ENCODE measurements at regions not wholly inside any gene's neighbourhood (a gene's known extent, or its start where the extent isn't known, plus 50 kb on each side); places are given as distances from the start of the nearest gene placed in this dataset.

- no peak overlapping the region for H3K27ac ChIP-seq (ENCODE audit: low read depth, low read length)
- no peaks in the 10 kb centered on the region for H3K4me1 ChIP-seq (ENCODE audit: insufficient read depth, low read length)
- H3K4me3 ChIP-seq (ENCODE audit: insufficient read depth, low read depth, low read length): no peak overlapping the region
- no peak for DNase-seq (ENCODE audit: low read depth)
- H3K79me2 ChIP-seq (ENCODE audit: insufficient read depth, low read length): no peaks in the 10 kb centered on the region
- Mint-ChIP-seq H3K36me3 (ENCODE audit: low read depth, unreplicated experiment) (no peaks in the 10 kb centered on the region), H3K27ac (ENCODE audit: unreplicated experiment) (no peak overlapping the region), H3K4me1 (ENCODE audit: low read depth, unreplicated experiment) (peaks cover 9% of the 10 kb centered on the region), H3K9me3 (ENCODE audit: unreplicated experiment) (peaks cover 10% of the 10 kb centered on the region), H3K4me3 (ENCODE audit: unreplicated experiment) (no peak overlapping the region), H3K27me3 (ENCODE audit: low read depth, unreplicated experiment) (no peaks in the 10 kb centered on the region)
- no peaks in the 10 kb centered on the region for H3K9me3 ChIP-seq (ENCODE audit: insufficient read depth, low read depth, low read length)
- H3K27me3 ChIP-seq (ENCODE audit: insufficient read depth, low read length): no peaks in the 10 kb centered on the region
- no peak overlapping the region for H3K9ac ChIP-seq (ENCODE audit: low read length)
- no peak for FAIRE-seq
- no peak overlapping the region for H3K4me2 ChIP-seq (ENCODE audit: low read length)
- H2AFZ ChIP-seq (ENCODE audit: low read depth, low read length): no peak overlapping the region
- TF ChIP-seq EZH2 (IDR thresholded peaks at IDR 0.05; ENCODE audit: insufficient read depth, low read length): no peak
- no peak for TF ChIP-seq CTCF (IDR thresholded peaks at IDR 0.05; ENCODE audit: insufficient read depth, low read depth, low read length)
- H3K36me3 ChIP-seq (ENCODE audit: insufficient read depth, low read length): no peaks in the 10 kb centered on the region
- H4K20me1 ChIP-seq (ENCODE audit: insufficient read depth, low read length): no peaks in the 10 kb centered on the region
These were observed 261.3 kb downstream of the KCNRG start for GRCh38 chr13:50276550-50276949.

GRCh38 chr13:50277127-50277526 lies 261.9 kb downstream of the KCNRG start:
- H4K20me1 ChIP-seq (ENCODE audit: insufficient read depth, low read length): no peaks in the 10 kb centered on the region
- no peaks in the 10 kb centered on the region for H3K79me2 ChIP-seq (ENCODE audit: insufficient read depth, low read length)
- no peaks in the 10 kb centered on the region for H3K27me3 ChIP-seq (ENCODE audit: insufficient read depth, low read length)
- no peak overlapping the region for H3K9ac ChIP-seq (ENCODE audit: low read length)
- Mint-ChIP-seq H3K9me3 (ENCODE audit: unreplicated experiment) (peaks cover 11% of the 10 kb centered on the region), H3K4me1 (ENCODE audit: low read depth, unreplicated experiment) (peaks cover 9% of the 10 kb centered on the region), H3K27ac (ENCODE audit: unreplicated experiment) (no peak overlapping the region), H3K27me3 (ENCODE audit: low read depth, unreplicated experiment) (no peaks in the 10 kb centered on the region), H3K36me3 (ENCODE audit: low read depth, unreplicated experiment) (no peaks in the 10 kb centered on the region), H3K4me3 (ENCODE audit: unreplicated experiment) (no peak overlapping the region)
- H3K9me3 ChIP-seq (ENCODE audit: insufficient read depth, low read depth, low read length): peaks cover 3% of the 10 kb centered on the region
- H3K4me3 ChIP-seq (ENCODE audit: insufficient read depth, low read depth, low read length): no peak overlapping the region
- no peaks in the 10 kb centered on the region for H3K36me3 ChIP-seq (ENCODE audit: insufficient read depth, low read length)
- H3K27ac ChIP-seq (ENCODE audit: low read depth, low read length): no peak overlapping the region
- H3K4me2 ChIP-seq (ENCODE audit: low read length): no peak overlapping the region
- no peak overlapping the region for H2AFZ ChIP-seq (ENCODE audit: low read depth, low read length)
- FAIRE-seq (no peak), DNase-seq (ENCODE audit: low read depth) (no peak)
- TF ChIP-seq CTCF (IDR thresholded peaks at IDR 0.05; ENCODE audit: insufficient read depth, low read depth, low read length) (no peak), EZH2 (IDR thresholded peaks at IDR 0.05; ENCODE audit: insufficient read depth, low read length) (no peak)
- H3K4me1 ChIP-seq (ENCODE audit: insufficient read depth, low read length): no peaks in the 10 kb centered on the region

GRCh38 chr13:50277906-50278305 lies 262.7 kb downstream of the KCNRG start:
- Histone ChIP-seq H2AFZ (ENCODE audit: low read depth, low read length) (no peak overlapping the region), H3K4me2 (ENCODE audit: low read length) (no peak overlapping the region), H3K4me1 (ENCODE audit: insufficient read depth, low read length) (no peaks in the 10 kb centered on the region), H3K9ac (ENCODE audit: low read length) (no peak overlapping the region), H3K9me3 (ENCODE audit: insufficient read depth, low read depth, low read length) (peaks cover 4% of the 10 kb centered on the region), H3K27ac (ENCODE audit: low read depth, low read length) (no peak overlapping the region), H3K36me3 (ENCODE audit: insufficient read depth, low read length) (no peaks in the 10 kb centered on the region), H3K79me2 (ENCODE audit: insufficient read depth, low read length) (no peaks in the 10 kb centered on the region), H3K4me3 (ENCODE audit: insufficient read depth, low read depth, low read length) (no peak overlapping the region), H4K20me1 (ENCODE audit: insufficient read depth, low read length) (no peaks in the 10 kb centered on the region), H3K27me3 (ENCODE audit: insufficient read depth, low read length) (no peaks in the 10 kb centered on the region)
- Mint-ChIP-seq H3K27me3 (ENCODE audit: low read depth, unreplicated experiment) (no peaks in the 10 kb centered on the region), H3K4me1 (ENCODE audit: low read depth, unreplicated experiment) (peaks cover 9% of the 10 kb centered on the region), H3K27ac (ENCODE audit: unreplicated experiment) (no peak overlapping the region), H3K4me3 (ENCODE audit: unreplicated experiment) (no peak overlapping the region), H3K9me3 (ENCODE audit: unreplicated experiment) (peaks cover 10% of the 10 kb centered on the region), H3K36me3 (ENCODE audit: low read depth, unreplicated experiment) (no peaks in the 10 kb centered on the region)
- FAIRE-seq: no peak
- no peak for DNase-seq (ENCODE audit: low read depth)
- no peak for TF ChIP-seq CTCF (IDR thresholded peaks at IDR 0.05; ENCODE audit: insufficient read depth, low read depth, low read length)
- TF ChIP-seq EZH2 (IDR thresholded peaks at IDR 0.05; ENCODE audit: insufficient read depth, low read length): no peak

Data from astrocyte (in vitro differentiated cells and primary cell).